HG02981 (cell line): ENCODE measurements at regions not wholly inside any gene's neighbourhood (a gene's known extent, or its start where the extent isn't known, plus 50 kb on each side); places are given as distances from the start of the nearest gene placed in this dataset.

ENCODE experiments used
- ATAC-seq: cut with Tn5 transposase; IDR thresholded peaks from one replicate; pipeline ENCODE4 v1.9.1; 2021; ENCODE audit warnings: mild to moderate bottlenecking, moderate library complexity; ENCODE audit not compliant: unreplicated experiment

DNA sequence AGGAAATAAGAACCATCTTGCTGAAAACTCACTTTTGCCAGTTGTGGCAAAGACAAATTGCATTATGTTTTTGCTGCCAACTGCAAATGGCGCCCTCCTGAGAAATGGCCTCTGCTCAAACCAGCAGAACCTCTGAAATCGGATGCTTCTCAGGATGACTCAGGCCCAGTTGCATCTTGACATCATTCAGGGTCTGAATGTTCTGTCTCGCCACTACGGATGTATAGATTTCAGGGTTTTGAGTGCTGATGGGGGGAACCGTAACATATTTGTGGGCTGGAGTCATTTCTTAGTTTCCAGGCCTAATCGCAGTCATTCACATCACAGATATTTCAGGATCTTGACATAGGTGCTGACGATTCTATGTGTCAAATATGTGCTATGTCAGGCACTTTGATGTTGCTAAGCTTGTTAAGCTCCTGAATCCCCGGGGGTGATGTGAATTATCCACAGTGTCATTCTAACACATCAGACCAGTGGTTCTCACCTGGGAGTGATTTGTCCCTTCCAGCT is 207.1 kb downstream of the NFATC2 start:
- ATAC-seq, result no peak

GRCh38 chr20:51334609-51335008 is 207.9 kb downstream of the NFATC2 start:
- no peak for ATAC-seq

- no peak for ATAC-seq
Measured at GRCh38 chr20:51333971-51334370, 208.5 kb downstream of the NFATC2 start.

DNA sequence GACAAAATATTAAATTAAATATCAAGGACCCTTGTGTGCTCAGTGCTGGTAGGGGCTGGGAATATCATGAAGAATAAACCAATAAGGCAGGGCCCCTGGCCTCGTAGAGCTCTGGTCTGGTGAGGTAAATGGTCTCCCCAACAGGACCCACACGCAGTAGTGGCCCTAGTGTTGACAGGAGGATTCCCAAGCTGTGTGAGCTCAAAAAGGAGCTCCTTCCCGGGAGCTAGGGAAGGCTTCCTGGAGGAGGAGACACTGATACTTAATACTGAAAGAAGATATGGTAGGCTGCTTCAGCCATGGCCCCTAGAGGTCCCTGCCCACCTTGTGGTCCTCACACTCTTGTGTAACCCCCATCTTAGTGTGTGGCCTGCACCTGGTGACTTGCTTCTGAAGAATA is 209.1 kb downstream of the NFATC2 start:
- ATAC-seq, result no peak

DNA sequence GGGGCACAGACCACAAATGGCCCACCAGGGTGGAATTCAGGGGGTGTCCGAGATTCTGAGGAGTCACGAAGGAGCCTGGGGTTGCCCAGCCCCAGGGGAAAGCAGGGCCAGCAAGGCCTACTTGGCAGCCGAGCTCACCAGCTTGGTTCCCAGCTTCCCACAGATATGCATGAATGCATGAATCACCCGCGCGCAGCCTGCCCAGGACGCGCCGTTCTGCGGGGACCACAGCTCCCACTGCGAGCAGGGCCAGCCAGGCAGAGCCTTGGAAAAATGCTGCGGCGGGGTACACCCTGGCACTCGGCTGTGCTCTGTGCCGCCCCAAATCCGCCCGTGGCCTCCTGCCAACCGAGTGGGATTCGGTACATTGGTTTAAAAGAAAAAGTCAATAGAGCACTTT is 211.0 kb downstream of the NFATC2 start:
- no peak for ATAC-seq

- no peak for ATAC-seq
Measured at GRCh38 chr20:51329845-51330244, 212.7 kb downstream of the NFATC2 start.

DNA sequence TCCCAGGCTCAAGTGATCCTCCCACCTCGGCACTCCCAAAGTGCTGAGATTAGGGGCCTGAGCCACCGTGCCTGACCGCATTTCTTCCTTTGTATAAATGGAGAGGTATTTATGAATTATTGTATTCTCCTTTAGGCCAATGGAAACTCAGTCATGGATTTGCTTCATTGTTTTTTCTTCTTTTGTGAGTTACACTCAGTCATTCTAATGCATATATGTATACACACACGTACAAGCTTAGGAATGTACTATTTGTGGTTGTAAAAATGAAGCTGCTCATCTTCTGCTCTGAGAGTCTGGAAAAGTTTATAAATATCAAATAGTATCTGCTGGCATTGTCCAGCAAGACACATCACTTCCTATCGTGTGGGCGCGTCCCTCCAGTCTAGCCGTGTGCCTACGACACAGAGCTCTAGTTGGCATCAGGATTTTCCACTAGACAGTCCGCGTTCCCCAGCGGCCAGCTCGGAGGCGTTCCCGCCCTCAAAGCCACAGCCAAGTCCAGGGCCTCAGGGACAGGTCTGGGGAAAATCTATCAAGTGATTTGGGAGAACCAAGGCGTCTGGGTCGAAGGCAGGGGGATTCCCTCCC is 215.2 kb downstream of the NFATC2 start:
- ATAC-seq, result no peak

DNA sequence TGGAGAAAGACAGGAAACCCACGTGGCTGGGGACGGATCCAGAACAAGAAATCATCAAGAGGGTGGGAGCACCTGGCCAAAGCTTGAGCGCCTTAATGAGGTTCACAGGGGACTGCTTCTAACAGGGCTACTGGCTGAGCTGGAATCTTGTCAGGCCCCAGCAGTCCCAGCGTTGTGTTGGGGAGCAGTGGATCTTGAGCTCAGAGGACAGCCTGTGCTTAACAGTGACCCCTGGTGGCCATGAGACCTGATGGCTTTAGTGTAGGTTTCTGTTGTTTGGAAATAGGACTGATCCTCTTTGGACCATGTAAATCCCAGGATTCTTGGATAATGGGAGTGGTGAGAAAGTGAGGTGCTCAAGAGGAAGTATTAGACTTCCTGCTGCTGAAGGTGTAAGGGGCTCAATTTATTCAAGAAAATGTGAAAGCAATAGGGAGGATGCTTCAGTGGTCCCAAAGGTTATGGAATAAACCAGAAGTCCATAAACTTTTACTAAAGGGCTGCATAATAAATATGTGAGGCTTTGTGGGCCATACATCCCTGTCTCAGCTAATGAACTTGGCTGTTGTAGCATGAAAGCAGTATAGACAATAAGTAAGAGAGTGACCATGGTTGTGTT is 216.2 kb downstream of the NFATC2 start:
- no peak for ATAC-seq

- no peak for ATAC-seq
Measured at GRCh38 chr20:51322164-51322707, 220.3 kb downstream of the NFATC2 start.

GRCh38 chr20:51321343-51322163 is 221.0 kb downstream of the NFATC2 start:
- no peak for ATAC-seq

- no peak for ATAC-seq
Measured at GRCh38 chr20:51319522-51319921, 223.0 kb downstream of the NFATC2 start.

- no peak for ATAC-seq
Measured at GRCh38 chr20:51318058-51318949, 224.2 kb downstream of the NFATC2 start.

DNA sequence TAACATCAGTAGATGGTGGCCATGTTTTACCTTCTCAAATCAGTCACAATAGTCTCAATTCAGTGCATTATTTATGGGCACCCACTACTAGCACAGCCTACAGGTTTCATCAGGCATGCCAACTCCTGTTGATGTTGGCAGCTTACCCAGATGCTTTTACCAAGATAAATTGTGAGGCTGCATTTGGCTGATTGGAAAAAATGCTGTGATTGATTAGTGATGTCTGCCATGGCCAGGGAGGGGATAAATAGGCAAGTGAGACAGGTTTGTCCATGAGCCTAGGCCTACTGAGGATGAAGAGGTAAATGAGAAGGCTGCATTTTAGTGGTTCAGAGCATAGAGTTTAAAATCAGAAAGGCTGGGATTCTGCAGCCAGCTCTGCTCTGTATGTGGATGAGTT is 227.1 kb downstream of the NFATC2 start:
- no peak for ATAC-seq

GRCh38 chr20:51313358-51313827 is 229.1 kb downstream of the NFATC2 start:
- ATAC-seq, result no peak

GRCh38 chr20:51312480-51312783 is 230.1 kb downstream of the NFATC2 start:
- no peak for ATAC-seq

DNA sequence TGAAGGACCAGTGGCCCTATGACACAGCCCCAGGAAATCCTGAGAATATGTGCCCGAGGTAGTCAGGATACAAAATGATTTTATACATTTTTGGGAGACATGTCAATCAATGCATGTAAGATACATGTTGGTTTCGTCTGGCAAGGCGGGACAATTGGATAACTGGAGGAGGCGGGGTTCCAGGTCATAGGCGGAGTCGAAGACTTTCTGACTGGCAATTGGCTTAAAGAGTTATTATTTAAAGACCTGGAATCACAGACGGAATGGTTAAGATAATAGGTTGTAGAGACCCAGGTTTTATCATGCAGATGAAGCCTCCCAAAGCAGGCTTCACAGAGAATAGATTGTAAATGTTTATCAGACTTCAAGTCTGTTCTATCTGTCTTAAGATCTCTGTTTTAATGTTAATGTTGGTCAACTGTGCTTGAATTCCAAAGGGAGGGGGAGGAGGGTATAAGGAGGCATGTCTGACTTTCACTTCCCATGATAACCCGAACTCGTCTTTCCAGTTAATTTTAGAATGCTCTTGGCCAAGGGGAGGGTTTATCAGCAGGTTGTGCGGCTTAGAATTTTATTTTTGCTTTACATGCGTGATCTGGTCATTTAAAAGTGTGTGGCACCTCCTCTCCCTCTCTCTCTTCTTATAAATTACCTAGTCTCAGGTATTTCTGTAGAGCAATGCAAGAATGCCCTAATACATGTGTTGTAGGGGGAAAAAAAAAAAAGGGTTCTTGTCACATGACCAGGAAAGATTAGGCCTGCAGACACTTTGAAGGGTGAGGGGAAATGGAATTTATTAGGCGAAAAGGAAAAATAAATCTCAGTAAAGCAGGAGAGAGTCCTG is 230.7 kb downstream of the NFATC2 start:
- no peak for ATAC-seq

DNA sequence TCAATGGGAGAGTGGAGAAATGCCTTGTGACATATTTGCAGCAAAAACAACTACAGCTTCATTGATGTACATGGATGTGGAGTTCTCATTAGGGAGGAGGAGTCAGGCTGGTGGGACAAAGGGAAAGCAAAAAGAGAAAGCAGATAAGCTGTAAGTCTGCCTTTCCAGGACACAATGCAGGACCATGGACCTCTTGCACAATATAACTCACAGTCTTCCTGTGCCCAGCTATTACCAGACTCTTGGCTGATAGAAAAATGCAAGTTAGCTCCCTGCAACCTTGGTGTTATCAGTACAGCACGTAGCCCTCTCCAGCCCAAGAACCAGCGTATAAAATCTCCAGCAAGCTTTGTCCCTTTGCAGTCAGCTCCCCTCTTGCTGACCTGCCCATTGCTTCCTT is 232.3 kb downstream of the NFATC2 start:
- no peak for ATAC-seq

GRCh38 chr20:51309128-51309527 is 233.4 kb downstream of the NFATC2 start:
- no peak for ATAC-seq

DNA sequence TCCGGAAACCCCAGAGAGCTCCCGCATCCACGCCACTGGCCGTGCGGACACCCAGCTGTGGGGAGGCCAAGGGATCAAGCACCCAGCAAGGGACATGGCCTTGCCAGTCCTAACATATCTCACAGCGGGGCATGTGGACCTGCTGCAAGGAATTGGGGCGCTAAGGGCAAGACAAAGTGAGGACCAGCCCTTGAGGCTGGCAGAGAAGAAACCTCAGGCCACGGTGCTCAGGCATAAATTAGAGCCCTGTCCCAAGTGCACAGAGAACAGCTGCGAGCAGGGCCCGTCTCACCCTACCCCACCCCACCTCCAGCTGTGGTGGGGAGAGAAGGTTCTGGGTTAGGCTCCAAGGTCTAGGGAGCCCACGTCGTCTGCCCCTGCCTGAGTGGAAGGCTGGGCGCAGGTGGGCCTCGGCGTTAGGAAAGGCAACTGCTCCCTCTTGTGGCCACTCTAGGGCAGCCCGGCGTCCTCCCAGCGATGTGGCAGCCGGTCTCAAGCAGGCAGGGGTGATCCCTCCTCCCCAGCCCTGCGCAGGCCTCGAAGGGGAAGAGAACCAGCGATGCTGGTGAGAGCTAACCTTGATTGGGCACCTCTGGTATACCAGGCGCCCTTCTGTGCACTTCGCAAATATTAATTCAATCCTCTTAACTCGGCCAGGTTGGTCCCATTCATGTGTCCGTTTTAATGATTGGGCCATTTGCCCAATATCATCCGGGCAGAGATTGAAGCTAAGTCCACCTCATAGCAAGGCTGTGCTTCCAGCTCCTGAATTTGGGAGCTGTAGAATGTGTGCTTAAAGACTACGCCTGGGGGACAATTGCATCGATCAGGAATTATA is 235.8 kb downstream of the NFATC2 start:
- ATAC-seq, result peak; percentile 53
